SK-N-SH treated with all-trans-retinoic acid at 6 μM for 48 hours (cell line): ENCODE measurements at regions not wholly inside any gene's neighbourhood (a gene's known extent, or its start where the extent isn't known, plus 50 kb on each side); places are given as distances from the start of the nearest gene placed in this dataset.
"Not testable (repeated sequence)": the region's sequence is repeated elsewhere in the genome, so short reads cannot be mapped to it uniquely, and the experiment has no call there.

ENCODE experiments used
- ATAC-seq: fragments of 200-7000 bp; cut with Tn5 transposase; 3 replicates; pipeline ENCODE4 v1.9.1; 2020; ENCODE audit warnings: mild to moderate bottlenecking, moderate library complexity
- ARNTL ChIP-seq: fragments of 450-650 bp; formaldehyde crosslinking; IDR thresholded peaks from 2 replicates; pipeline ENCODE4 v1.5.0; 2020; ENCODE audit warnings: low read depth, mild to moderate bottlenecking, moderate library complexity, borderline replicate concordance
- BACH2 ChIP-seq: fragments of 250-450 bp; sonication (Bioruptor Pico); IDR thresholded peaks from 2 replicates; pipeline ENCODE4 v1.9.0; 2021; ENCODE audit warnings: mild to moderate bottlenecking, borderline replicate concordance
- CREB5 ChIP-seq: fragments of 250-450 bp; sonication (Bioruptor Pico); IDR thresholded peaks from 2 replicates; pipeline ENCODE4 v1.5.1; 2020; ENCODE audit warnings: low read depth, mild to moderate bottlenecking, moderate library complexity
- CSDC2 ChIP-seq: fragments of 250-450 bp; sonication (Bioruptor Pico); IDR thresholded peaks from 2 replicates; pipeline ENCODE4 v1.5.0; 2020; ENCODE audit warnings: mild to moderate bottlenecking, moderate library complexity
- CSRNP3 ChIP-seq: fragments of 250-450 bp; sonication (Bioruptor Pico); IDR thresholded peaks from 2 replicates; pipeline ENCODE4 v1.5.1; 2021; ENCODE audit warnings: mild to moderate bottlenecking, moderate library complexity
- ESRRG ChIP-seq: fragments of 250-450 bp; sonication (Bioruptor Pico); IDR thresholded peaks from 2 replicates; pipeline ENCODE4 v1.6.1; 2021; ENCODE audit warnings: mild to moderate bottlenecking
- GLIS3 ChIP-seq: fragments of 250-450 bp; sonication (Bioruptor Pico); IDR thresholded peaks from 2 replicates; pipeline ENCODE4 v1.5.0; 2020; ENCODE audit warnings: mild to moderate bottlenecking, moderate library complexity
- OSR1 ChIP-seq: fragments of 250-450 bp; sonication (Bioruptor Pico); IDR thresholded peaks from 2 replicates; pipeline ENCODE4 v1.8.0; 2022; ENCODE audit warnings: moderate library complexity, mild to moderate bottlenecking, inconsistent platforms
- PATZ1 ChIP-seq: fragments of 250-450 bp; sonication (Bioruptor Pico); IDR thresholded peaks from 2 replicates; pipeline ENCODE4 v1.8.0; 2020; ENCODE audit warnings: mild to moderate bottlenecking, moderate library complexity, borderline replicate concordance
- POU6F1 ChIP-seq: fragments of 250-450 bp; sonication (Bioruptor Pico); IDR thresholded peaks from 2 replicates; pipeline ENCODE4 v1.8.0; 2021; ENCODE audit warnings: low read depth, mild to moderate bottlenecking, moderate library complexity, borderline replicate concordance
- PPARA ChIP-seq: fragments of 250-450 bp; sonication (Bioruptor Pico); IDR thresholded peaks from 2 replicates; pipeline ENCODE4 v1.5.0; 2020; ENCODE audit warnings: mild to moderate bottlenecking, borderline replicate concordance
- TOX ChIP-seq: fragments of 250-450 bp; sonication (Bioruptor Pico); IDR thresholded peaks from 2 replicates; pipeline ENCODE4 v1.8.0; 2021; ENCODE audit warnings: mild to moderate bottlenecking, moderate library complexity, borderline replicate concordance
- TSHZ2 ChIP-seq: fragments of 250-450 bp; sonication (Bioruptor Pico); IDR thresholded peaks from 2 replicates; pipeline ENCODE4 v1.5.0; 2020; ENCODE audit warnings: mild to moderate bottlenecking, moderate library complexity
- ZC3H10 ChIP-seq: fragments of 250-450 bp; sonication (Bioruptor Pico); IDR thresholded peaks from 2 replicates; pipeline ENCODE4 v1.5.1; 2021; ENCODE audit warnings: mild to moderate bottlenecking, moderate library complexity
- ZFP3 ChIP-seq: fragments of 250-450 bp; sonication (Bioruptor Pico); IDR thresholded peaks from 2 replicates; pipeline ENCODE4 v1.5.0; 2020; ENCODE audit warnings: mild to moderate bottlenecking, moderate library complexity
- ZFP30 ChIP-seq: fragments of 450-650 bp; formaldehyde crosslinking; IDR thresholded peaks from 2 replicates; pipeline ENCODE4 v1.5.0; 2022; ENCODE audit warnings: mild to moderate bottlenecking, moderate library complexity
- ZNF565 ChIP-seq: fragments of 450-650 bp; formaldehyde crosslinking; conservative IDR thresholded peaks from 2 replicates; pipeline ENCODE4 v1.5.0; 2020; ENCODE audit warnings: low read depth, mild to moderate bottlenecking, moderate library complexity
- ZNF8 ChIP-seq: fragments of 450-650 bp; formaldehyde crosslinking; IDR thresholded peaks from 2 replicates; pipeline ENCODE4 v1.5.0; 2020; ENCODE audit warnings: mild to moderate bottlenecking, moderate library complexity

GRCh38 chr4:184335520-184335919 lies 117.8 kb upstream of the ENPP6 start:
- TF ChIP-seq BACH2 (no peak), POU6F1 (CRISPR knock-in tag) (no peak), PPARA (no peak), CSDC2 (no peak), ZC3H10 (CRISPR knock-in tag) (no peak), ZFP3 (CRISPR knock-in tag) (no peak), ZNF8 (no peak), ARNTL (CRISPR knock-in tag) (no peak), GLIS3 (CRISPR knock-in tag) (no peak), ZNF565 (CRISPR knock-in tag) (no peak), CSRNP3 (no peak), TSHZ2 (CRISPR knock-in tag) (no peak), TOX (CRISPR knock-in tag) (no peak), CREB5 (CRISPR knock-in tag) (no peak), OSR1 (no peak), ZFP30 (no peak)
- ATAC-seq: no peak

- not testable (repeated sequence) for ATAC-seq
Observed at GRCh38 chr4:184333446-184333845, 115.8 kb upstream of the ENPP6 start.

GRCh38 chr4:184331268-184331995 lies 113.8 kb upstream of the ENPP6 start:
- ATAC-seq: no peak

GRCh38 chr4:184330517-184331094 lies 112.9 kb upstream of the ENPP6 start:
- not testable (repeated sequence) for ATAC-seq

More at GRCh38 chr4:184331268-184331995, 113.8 kb upstream of the ENPP6 start:
- no peak for TF ChIP-seq ARNTL (CRISPR knock-in tag)
- no peak for TF ChIP-seq PATZ1 (CRISPR knock-in tag)
- no peak for TF ChIP-seq ESRRG
- TF ChIP-seq ZNF565 (CRISPR knock-in tag): no peak
- no peak for TF ChIP-seq POU6F1 (CRISPR knock-in tag)
